GM10847 (cell line): ENCODE measurements at regions not wholly inside any gene's neighbourhood (a gene's known extent, or its start where the extent isn't known, plus 50 kb on each side); places are given as distances from the start of the nearest gene placed in this dataset.

Experiments used
- POLR2A ChIP-seq: IDR thresholded peaks from 2 replicates; pipeline ENCODE4 v1.6.1; 2011; ENCODE audit not compliant: insufficient read length; ENCODE audit errors: extremely low read depth

DNA sequence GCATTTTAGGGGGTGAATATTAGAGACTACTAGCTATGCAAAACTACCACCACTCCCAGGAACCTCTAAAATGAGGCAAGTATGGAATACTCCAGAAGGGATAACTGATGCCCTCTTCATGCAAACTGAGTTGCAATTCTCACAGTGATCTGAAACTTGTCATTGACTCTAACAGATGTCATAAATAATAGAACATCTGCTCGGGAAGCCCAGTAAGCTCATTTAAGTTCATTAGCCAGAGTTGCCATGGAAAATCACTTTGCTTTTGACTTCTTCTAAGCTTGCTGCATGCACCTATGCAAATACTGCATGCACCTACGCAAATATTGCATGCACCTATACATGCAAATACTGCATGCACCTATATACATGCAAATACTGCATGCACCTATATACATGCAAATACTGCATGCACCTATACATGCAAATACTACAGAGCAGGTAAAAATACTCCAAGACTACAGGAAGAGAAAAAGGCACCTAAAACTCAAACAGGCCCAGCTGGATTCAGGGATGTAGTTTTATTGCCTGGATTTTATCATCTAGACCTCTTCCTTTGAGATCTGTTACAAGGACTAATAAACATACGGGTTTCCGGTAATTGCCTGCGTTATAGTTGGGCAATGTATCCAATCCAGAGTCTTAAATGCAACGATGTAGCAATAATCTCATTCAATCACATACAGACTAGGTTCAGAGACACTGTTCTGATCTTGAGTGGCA lies 1061.1 kb upstream of the AUTS2 start:
- no peak for TF ChIP-seq POLR2A

DNA sequence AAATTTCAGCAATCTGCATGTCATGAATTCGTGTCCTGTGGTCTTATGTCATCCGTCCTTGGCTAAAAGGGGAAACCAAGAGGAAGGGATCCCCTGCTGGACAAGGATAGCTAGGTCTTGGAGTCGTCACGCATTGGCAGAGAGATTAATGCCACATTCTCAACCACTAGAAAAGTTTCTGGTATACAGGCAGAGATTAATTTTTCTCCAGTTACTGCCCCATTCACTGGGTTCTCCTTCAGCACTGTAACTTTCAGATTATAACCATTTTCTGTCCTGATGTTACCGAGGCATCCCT lies 1060.6 kb upstream of the AUTS2 start:
- TF ChIP-seq POLR2A = no peak

DNA sequence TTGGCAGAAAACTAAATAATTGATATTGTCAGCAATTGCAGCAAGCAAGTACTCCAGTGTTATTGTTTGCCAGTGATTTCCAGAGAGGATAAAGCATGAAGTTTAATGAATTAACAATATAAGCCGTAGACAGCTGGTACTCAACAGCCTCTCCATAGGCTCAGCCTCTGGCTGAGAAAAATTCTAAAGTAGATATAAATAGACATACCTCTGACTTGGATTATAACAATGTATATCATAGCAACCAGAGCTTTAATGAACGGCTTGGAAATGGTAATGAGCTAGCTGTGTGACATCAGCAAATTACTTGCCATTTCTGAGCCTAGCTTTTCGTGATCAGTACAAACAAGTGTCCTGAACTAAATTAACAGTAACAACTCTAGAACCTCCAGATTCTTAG lies 1055.4 kb upstream of the AUTS2 start:
- no peak for TF ChIP-seq POLR2A

DNA sequence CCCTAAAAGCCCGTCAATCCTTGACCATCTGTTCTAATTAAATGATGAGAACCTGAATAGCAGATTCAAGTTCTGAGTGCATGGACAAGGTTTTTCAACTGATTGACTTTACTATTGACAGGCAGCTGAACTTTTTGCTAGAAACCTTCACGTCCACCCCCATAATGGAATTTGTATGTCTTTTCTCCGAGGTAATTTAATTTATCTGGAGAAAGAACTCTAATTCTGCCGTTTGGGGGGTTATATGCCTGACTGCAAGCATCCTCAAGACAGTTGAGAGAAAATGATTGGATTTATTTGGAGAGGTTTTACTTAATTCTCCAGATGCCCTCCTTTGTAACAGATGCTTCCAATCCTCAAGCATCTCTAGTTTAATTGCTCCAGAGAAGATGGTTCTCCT lies 1053.4 kb upstream of the AUTS2 start:
- no peak for TF ChIP-seq POLR2A

DNA sequence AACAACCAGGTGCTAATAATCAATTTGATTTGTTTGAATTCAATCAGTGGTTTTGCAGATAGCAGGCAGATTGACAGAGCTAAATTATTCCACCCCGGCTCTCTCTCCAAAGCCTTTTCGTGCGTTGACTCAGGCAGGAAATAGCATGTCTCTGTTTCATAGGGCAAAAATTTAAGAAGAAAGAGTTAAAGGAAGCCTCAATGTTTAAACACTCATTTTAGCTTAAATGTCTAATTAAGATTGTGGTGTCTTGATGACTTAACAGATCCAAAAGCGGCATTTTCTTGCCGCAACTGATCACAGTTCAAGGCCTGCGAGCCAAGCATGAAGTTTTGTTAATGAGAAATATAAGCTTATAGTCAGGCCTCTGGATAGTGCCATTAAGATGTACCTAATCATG lies 1051.1 kb upstream of the AUTS2 start:
- no peak for TF ChIP-seq POLR2A

DNA sequence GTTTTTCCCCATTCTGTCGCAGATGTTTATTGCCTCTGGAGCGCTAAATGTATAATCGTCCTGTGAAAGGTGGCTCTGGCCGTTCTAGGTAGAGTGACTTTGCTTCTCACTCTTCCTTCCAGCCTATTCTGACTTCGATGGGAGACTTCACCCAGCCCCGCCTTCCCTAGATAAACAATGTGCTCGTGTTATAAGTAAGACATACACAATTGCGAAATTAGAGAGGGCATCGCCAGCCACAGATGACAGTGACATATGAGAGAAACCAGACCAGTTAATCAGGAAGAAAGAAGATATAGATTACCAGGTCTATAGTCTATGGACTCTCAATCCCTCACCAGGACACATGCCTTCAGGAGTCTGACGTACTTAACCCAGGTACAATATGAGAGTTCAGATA lies 1050.5 kb upstream of the AUTS2 start:
- no peak for TF ChIP-seq POLR2A

DNA sequence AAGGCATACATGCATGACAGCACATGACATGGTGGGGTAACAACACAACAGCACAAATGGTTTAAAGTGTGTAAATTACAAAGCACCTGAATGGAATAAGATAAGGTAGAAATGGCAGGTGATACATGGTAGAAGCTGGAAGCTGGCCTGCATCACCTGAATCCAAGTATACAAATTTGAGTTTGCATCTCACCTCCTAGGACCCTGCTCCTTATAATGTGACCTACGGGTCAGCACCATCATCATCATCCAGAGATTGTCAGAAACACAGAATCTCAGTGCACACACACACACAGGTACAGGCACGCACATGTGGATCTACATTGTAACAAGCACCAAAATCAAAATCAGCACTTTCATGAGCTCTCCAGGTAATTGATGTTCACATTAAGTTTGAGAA lies 1048.2 kb upstream of the AUTS2 start:
- TF ChIP-seq POLR2A = no peak

DNA sequence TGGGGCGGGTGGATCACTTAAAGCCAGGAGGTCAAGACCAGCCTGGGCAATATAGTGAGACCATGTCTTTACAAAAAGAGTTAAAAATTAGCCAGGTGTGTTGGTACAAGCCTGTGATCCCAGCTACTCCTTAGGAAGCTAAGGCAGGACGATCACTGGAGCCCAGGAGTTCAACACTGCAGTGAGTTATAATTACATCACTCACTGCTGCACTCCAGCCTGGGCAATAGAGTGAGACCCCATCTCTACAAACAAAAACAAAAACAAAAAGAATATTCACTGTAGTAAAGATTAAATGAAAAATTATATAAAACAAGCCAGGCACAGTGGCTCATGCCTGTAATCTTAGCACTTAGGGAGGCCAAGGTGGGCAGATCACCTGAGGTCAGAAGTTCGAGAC lies 1047.6 kb upstream of the AUTS2 start:
- no peak for TF ChIP-seq POLR2A

DNA sequence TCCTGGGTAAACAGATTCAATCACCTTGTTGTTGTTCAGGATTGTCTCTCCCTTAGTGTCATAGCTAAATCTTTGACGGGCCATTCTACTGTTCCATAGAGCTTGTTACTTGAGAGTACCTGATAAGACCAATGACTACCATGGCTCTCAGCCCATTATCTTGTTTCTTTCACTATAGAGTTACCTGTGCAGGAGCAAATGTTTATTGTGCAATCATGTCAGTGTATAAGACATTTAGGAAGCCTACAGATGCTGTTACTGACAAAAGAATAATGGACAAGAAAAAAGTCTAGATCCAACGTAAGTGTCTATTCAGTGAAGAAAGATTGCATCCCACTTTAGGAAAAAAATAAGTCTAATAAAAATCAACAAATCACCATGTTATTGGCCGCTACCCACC lies 1041.7 kb upstream of the AUTS2 start:
- no peak for TF ChIP-seq POLR2A

DNA sequence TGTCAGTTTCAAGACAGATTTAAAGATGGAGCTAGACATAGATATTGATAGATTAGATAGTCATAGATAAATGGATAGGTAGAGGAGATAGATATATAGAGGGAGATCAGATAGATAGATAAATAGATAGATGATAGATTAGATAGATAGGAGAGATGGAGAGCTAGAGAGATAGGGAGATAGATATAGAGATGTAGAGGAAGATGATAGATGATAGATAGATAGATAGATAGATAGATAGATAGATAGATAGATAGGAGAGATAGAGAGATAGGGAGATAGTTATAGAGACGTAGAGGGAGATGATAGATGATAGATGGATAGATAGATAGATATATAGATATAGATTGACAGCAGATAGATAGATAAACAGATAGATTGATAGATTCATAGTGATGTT lies 1038.8 kb upstream of the AUTS2 start:
- TF ChIP-seq POLR2A = no peak

DNA sequence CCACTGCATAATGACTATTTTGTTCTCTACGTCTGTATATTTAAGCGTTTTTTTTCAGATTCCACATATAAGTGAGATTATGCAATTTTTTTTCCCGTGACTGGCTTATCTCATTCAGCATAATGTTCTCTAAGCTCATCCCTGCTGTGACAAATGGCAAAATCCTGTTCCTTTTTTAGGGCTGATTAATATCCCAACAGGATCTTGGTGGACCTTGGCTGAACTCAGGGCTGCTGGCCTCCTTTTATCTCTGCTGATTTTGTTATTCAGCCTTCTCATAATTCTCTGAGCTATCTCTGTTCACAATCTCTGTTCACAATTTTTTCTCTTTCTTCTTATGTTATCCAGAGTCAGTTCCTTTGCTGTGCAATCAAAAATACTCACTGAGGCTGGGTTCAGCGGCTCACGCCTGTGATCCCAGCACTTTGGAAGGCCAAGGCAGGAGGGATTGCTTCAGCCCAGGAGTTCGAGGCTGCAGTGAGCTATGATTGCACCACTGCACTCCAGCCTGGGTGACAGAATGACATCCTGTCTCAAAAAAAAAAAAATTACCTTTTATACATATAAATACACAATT lies 1035.9 kb upstream of the AUTS2 start:
- no peak for TF ChIP-seq POLR2A

DNA sequence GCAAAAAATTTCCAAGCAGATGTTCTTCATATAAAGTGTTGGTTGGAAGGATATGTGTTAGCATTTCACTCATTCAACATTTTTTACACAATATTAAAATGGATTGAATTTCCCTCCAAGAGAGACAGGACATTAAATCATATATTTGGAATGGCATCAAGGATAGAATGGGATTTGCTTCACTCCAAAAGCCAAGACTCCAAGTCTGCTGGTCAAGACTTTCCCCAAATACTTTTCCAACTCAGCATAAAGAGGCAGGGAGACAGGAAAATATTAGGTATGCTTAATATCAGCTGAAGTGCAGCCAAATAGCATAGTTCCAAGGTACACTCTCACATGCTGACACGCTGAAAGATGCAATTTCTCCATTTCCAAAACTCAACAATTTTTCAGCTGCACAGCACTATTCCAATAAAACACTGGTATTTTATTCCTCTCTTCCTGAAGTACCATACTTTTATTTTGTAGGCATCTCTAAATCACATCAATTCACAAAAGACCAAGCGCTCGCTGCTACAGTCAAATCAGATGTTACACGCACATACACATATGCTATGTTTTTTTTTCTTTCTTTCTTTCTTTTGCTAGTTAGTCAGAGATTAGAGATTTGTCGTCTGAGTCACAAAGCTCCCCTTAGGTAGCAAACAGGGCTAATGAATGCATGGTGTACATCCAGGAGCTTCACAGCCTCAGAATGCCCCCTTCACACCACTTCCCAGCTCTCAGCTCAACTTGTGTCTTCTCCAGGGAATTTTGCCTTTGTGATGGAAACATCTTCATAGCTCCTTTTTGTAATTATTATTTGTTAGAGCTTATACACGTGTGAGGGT lies 1033.8 kb upstream of the AUTS2 start:
- no peak for TF ChIP-seq POLR2A

DNA sequence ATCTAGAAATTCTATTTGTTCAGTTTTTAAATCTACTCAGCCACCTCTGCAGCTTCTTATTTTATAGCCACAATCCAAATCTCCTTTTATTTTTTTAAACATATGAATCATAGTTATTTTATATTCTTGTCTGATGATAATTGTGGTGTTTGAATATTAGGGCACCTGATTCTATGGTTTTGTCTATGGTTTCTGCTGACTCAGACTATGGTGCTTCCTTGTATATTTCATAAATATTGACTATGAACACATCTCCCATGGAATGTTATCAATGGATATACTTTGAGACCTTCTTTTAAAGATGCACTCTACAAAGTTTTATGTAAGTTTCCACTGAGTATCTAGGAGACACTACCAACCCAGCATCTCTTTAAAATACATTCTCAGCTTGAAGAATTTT lies 1027.0 kb upstream of the AUTS2 start:
- TF ChIP-seq POLR2A = no peak

DNA sequence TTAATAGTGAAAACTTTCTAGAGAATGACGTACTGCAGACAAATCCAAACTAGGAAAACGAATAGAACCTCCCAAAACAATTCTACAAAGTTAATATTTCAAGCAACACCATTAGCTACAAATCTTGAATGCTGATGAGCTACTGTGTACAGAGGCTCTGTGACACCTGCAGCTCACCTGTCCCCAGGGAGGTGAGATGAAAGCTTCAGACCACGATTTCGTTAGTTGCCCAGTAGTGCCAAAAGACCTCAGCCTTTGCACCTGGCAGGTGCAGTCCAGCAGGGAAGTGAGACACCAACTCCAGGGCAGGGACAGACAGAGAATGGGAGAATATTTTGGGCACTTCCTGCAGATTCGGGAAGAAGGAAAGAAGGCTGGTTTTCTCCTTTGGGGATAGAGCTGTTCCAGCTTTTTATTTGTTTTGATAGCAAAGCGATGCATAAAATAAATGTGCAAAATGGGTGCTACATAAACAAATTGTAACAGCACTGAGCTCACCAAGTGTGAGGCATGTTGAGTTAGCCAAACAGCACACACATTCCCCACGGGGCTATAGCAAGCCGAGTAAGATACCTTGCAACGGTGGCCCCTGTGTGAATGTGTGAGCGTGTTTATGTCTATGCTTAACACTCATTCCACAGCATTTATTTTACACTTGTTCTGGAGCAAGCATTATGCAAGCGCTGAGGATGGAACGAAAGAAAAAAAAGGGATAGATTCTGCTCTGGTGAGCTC lies 1024.8 kb upstream of the AUTS2 start:
- no peak for TF ChIP-seq POLR2A

DNA sequence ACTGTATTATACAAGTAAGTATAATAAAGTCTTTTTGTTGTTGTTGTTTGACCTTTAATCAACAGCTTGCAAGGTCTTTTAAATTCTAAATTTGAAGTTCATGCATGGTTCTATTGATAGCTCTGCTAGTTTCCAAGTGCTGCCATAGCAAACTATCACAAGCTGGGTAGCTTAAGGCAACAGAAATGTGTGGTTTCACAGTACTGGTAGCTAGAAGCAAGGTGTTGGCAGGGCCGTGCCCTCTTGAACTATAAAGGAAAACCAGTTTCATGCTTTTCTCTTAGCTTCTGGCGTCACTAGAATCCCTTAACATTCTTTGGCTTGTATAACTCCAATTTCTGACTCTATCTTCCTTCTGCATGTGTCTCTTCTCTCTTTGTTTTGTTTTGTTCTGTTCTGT lies 1021.9 kb upstream of the AUTS2 start:
- no peak for TF ChIP-seq POLR2A

DNA sequence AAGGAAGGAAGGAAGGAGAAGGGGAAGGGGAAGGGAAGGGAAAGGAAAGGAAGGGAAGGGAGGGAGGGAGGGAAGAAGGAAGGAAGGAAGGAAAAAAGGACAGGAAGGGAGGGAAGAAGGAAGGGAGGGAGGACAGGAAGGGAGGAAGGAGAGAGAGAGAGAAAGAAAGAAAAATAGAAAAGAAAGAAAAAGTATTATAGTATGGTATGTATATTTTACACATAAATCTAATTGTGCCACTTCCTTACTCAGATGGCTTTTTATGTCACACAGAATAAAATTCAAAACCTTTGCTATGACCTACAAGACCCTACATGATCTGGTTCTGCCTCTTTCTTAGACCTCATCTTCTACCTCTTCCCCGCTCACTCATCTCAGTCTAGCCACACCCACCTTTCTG lies 1016.9 kb upstream of the AUTS2 start:
- TF ChIP-seq POLR2A = no peak
